Fibroblast of the conjunctiva (primary cell): ENCODE measurements at regions not wholly inside any gene's neighbourhood (a gene's known extent, or its start where the extent isn't known, plus 50 kb on each side); places are given as distances from the start of the nearest gene placed in this dataset.

Experiments used
- DNase-seq: peaks from one replicate; pipeline ENCODE4 v3.0.0-alpha.2; 2010; ENCODE audit warnings: low read depth

GRCh38 chr4:123841447-123842121 lies 445.0 kb downstream of the SPRY1 start:
- no peak for DNase-seq

GRCh38 chr4:123843137-123843536 lies 446.5 kb downstream of the SPRY1 start:
- no peak for DNase-seq

GRCh38 chr4:123844374-123844773 lies 447.8 kb downstream of the SPRY1 start:
- no peak for DNase-seq

- no peak for DNase-seq
These were observed 449.5 kb downstream of the SPRY1 start for GRCh38 chr4:123846092-123846491.

GRCh38 chr4:123846561-123846960 lies 450.0 kb downstream of the SPRY1 start:
- DNase-seq: no peak

GRCh38 chr4:123848606-123849005 lies 452.0 kb downstream of the SPRY1 start:
- DNase-seq: no peak

- DNase-seq: no peak
These were observed 452.9 kb downstream of the SPRY1 start for GRCh38 chr4:123849495-123849894.

GRCh38 chr4:123851521-123851920 lies 454.9 kb downstream of the SPRY1 start:
- no peak for DNase-seq

- no peak for DNase-seq
These were observed 457.1 kb downstream of the SPRY1 start for GRCh38 chr4:123853651-123854050.

- no peak for DNase-seq
These were observed 460.3 kb downstream of the SPRY1 start for GRCh38 chr4:123856689-123857545.

GRCh38 chr4:123858465-123858864 lies 461.9 kb downstream of the SPRY1 start:
- DNase-seq: no peak

GRCh38 chr4:123862812-123863211 lies 466.2 kb downstream of the SPRY1 start:
- DNase-seq: no peak

GRCh38 chr4:123866796-123867195 lies 470.2 kb downstream of the SPRY1 start:
- DNase-seq: no peak

- DNase-seq: no peak
These were observed 471.5 kb downstream of the SPRY1 start for GRCh38 chr4:123867910-123868587.

GRCh38 chr4:123869286-123870215 lies 473.0 kb downstream of the SPRY1 start:
- no peak for DNase-seq

GRCh38 chr4:123870216-123870876 lies 473.8 kb downstream of the SPRY1 start:
- DNase-seq: no peak

- DNase-seq: no peak
These were observed 474.7 kb downstream of the SPRY1 start for GRCh38 chr4:123871341-123871740.

- no peak for DNase-seq
These were observed 477.5 kb downstream of the SPRY1 start for GRCh38 chr4:123874063-123874462.

- no peak for DNase-seq
These were observed 479.5 kb downstream of the SPRY1 start for GRCh38 chr4:123876143-123876542.

GRCh38 chr4:123876671-123877101 lies 480.1 kb downstream of the SPRY1 start:
- no peak for DNase-seq

- DNase-seq: no peak
These were observed 481.0 kb downstream of the SPRY1 start for GRCh38 chr4:123877551-123877950.
